ENCODE measurements at regions not wholly inside any gene's neighbourhood (a gene's known extent, or its start where the extent isn't known, plus 50 kb on each side); places are given as distances from the start of the nearest gene placed in this dataset.

DNA sequence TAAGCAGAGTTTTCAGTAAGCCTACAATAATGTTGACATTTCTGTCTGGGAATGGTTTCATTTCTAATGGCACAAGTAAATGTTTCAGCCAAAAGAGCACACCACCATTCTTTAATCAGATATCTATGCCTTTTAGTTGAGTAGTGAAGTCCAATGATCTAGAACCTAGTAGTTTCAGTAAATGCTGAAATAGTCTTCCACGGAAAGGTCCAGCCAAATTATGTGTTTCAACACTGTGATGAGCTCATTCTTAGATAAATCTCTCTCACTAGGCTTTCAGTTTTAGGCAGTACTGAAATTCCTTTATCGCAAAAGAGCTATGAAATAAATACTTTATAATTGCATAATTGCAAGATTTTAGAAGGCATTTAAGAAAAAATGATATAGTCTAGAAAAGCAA lies 816.8 kb upstream of the PCDH9 start:
- TF ChIP-seq, protein P1, sequence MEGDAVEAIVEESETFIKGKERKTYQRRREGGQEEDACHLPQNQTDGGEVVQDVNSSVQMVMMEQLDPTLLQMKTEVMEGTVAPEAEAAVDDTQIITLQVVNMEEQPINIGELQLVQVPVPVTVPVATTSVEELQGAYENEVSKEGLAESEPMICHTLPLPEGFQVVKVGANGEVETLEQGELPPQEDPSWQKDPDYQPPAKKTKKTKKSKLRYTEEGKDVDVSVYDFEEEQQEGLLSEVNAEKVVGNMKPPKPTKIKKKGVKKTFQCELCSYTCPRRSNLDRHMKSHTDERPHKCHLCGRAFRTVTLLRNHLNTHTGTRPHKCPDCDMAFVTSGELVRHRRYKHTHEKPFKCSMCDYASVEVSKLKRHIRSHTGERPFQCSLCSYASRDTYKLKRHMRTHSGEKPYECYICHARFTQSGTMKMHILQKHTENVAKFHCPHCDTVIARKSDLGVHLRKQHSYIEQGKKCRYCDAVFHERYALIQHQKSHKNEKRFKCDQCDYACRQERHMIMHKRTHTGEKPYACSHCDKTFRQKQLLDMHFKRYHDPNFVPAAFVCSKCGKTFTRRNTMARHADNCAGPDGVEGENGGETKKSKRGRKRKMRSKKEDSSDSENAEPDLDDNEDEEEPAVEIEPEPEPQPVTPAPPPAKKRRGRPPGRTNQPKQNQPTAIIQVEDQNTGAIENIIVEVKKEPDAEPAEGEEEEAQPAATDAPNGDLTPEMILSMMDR (IDR thresholded peaks at IDR 0.05; ENCODE audit: low read depth, low read length, poor library complexity, severe bottlenecking), result no peak
- TF ChIP-seq EZH2phosphoT487 (IDR thresholded peaks at IDR 0.05; ENCODE audit: borderline replicate concordance, low read length), result no peak

Data from DOHH2 (cell line).